Uterus (tissue), 3 donors: ENCODE measurements at regions not wholly inside any gene's neighbourhood (a gene's known extent, or its start where the extent isn't known, plus 50 kb on each side); places are given as distances from the start of the nearest gene placed in this dataset.

Experiments used
- DNase-seq, 2 donors: peaks; one replicate each; pipeline ENCODE4 v3.0.0-alpha.2; 2019 to 2020
- H3K27ac ChIP-seq, 2 donors: fragments of 200-600 bp; sonication (generic); 1 replicate in 1 of 2; 2 replicates in 1 of 2; pipeline ENCODE4 v1.5.1; 2016 to 2018
- H3K27me3 ChIP-seq, 2 donors: fragments of 200-600 bp; sonication (generic); one replicate each; pipeline ENCODE4 v1.5.1; 2018 to 2019; ENCODE audit warnings: control low read depth in 1 of 2
- H3K36me3 ChIP-seq, 2 donors: fragments of 200-600 bp; sonication (generic); one replicate each; pipeline ENCODE4 v1.5.1; 2019; ENCODE audit warnings: control low read depth in 1 of 2
- H3K4me1 ChIP-seq, 2 donors: fragments of 200-600 bp; sonication (generic); one replicate each; pipeline ENCODE4 v1.5.1; 2018 to 2019; ENCODE audit warnings: control low read depth in 1 of 2
- H3K4me3 ChIP-seq, 2 donors: fragments of 200-600 bp; sonication (generic); 1 replicate in 1 of 2; 2 replicates in 1 of 2; pipeline ENCODE4 v1.5.1; 2018 to 2019; ENCODE audit warnings: mild to moderate bottlenecking in 1 of 2
- H3K9me3 ChIP-seq, 2 donors: fragments of 200-600 bp; sonication (generic); one replicate each; pipeline ENCODE4 v1.5.1; 2019; ENCODE audit warnings: control low read depth in 1 of 2
- CTCF ChIP-seq, 4 experiments: fragments of 200-600 bp in 2 of 4; fragments of 450-650 bp in 2 of 4; sonication (generic) in 2 of 4; IDR thresholded peaks; one replicate each; pipeline ENCODE4 v1.5.1; 2016 to 2019; ENCODE audit warnings: antibody characterized with exemption in 4 of 4, mild to moderate bottlenecking in 2 of 4, moderate library complexity in 1 of 4
- POLR2A ChIP-seq, 2 donors: fragments of 450-650 bp; IDR thresholded peaks; one replicate each; pipeline ENCODE4 v1.6.1; 2016; ENCODE audit warnings: antibody characterized with exemption in 2 of 2, mild to moderate bottlenecking in 1 of 2, moderate library complexity in 1 of 2
- intact Hi-C: fragments of 100-400 bp; cut with DNase I; formaldehyde crosslinking; loops from one replicate; pipeline ENCODE4 v1.15.1; 2023; ENCODE audit warnings: low total_unique reads
- donor health status: DM: yes; HTN: yes; CAD: no.

DNA sequence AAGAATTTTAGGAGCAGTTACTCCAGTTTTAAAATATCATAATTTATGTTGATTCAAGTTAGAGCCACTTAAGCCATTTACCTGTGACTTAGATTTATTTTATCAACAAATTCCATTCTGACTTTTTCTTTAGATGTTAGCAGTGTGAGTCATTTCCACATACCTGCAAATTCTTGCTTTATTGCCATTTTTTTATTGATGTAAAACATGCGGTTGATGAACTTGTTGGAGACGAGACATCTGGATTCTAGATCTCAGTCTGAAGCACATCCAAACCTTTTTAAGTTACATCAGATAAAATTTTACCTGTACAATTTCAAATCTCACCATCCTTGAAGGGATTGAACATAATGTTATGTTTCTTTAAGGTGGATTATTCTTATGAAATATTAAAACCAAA is 240.9 kb downstream of the IRX1 start:
- Histone ChIP-seq H3K27ac (no peak overlapping the region), H3K4me1 (no peaks in the 10 kb centered on the region), H3K27me3 (no peaks in the 10 kb centered on the region), H3K36me3 (no peaks in the 10 kb centered on the region), H3K9me3 (no peaks in the 10 kb centered on the region), H3K4me3 (no peak overlapping the region)
- no peak for DNase-seq
- TF ChIP-seq CTCF (IDR thresholded peaks at IDR 0.05): no peak
- TF ChIP-seq POLR2A (IDR thresholded peaks at IDR 0.05): no peak
- intact Hi-C loops: no loop called here

- TF ChIP-seq CTCF (IDR thresholded peaks at IDR 0.05) (no peak), POLR2A (IDR thresholded peaks at IDR 0.05) (no peak)
- DNase-seq: no peak
- intact Hi-C loops: no loop called here
- H3K36me3 ChIP-seq: no peaks in the 10 kb centered on the region
- no peak overlapping the region for H3K4me3 ChIP-seq
- H3K4me1 ChIP-seq: no peaks in the 10 kb centered on the region
- no peaks in the 10 kb centered on the region for H3K9me3 ChIP-seq
- no peak overlapping the region for H3K27ac ChIP-seq
- H3K27me3 ChIP-seq: no peaks in the 10 kb centered on the region
Measured at GRCh38 chr5:3837506-3837905, 241.9 kb downstream of the IRX1 start.

GRCh38 chr5:3839151-3839550 is 243.5 kb downstream of the IRX1 start:
- H3K4me1 ChIP-seq: no peaks in the 10 kb centered on the region
- no peak overlapping the region for H3K4me3 ChIP-seq
- H3K9me3 ChIP-seq: no peaks in the 10 kb centered on the region
- TF ChIP-seq CTCF (IDR thresholded peaks at IDR 0.05): no peak
- TF ChIP-seq POLR2A (IDR thresholded peaks at IDR 0.05): no peak
- no peak for DNase-seq
- no peaks in the 10 kb centered on the region for H3K27me3 ChIP-seq
- no peaks in the 10 kb centered on the region for H3K36me3 ChIP-seq
- intact Hi-C loops: no loop called here
- no peak overlapping the region for H3K27ac ChIP-seq

GRCh38 chr5:3842591-3842990 is 247.0 kb downstream of the IRX1 start:
- Histone ChIP-seq H3K36me3 (no peaks in the 10 kb centered on the region), H3K4me3 (no peak overlapping the region), H3K27me3 (no peaks in the 10 kb centered on the region), H3K9me3 (no peaks in the 10 kb centered on the region), H3K4me1 (no peaks in the 10 kb centered on the region), H3K27ac (no peak overlapping the region)
- intact Hi-C loops: no loop called here
- TF ChIP-seq CTCF (IDR thresholded peaks at IDR 0.05) (no peak), POLR2A (IDR thresholded peaks at IDR 0.05) (no peak)
- DNase-seq: no peak

DNA sequence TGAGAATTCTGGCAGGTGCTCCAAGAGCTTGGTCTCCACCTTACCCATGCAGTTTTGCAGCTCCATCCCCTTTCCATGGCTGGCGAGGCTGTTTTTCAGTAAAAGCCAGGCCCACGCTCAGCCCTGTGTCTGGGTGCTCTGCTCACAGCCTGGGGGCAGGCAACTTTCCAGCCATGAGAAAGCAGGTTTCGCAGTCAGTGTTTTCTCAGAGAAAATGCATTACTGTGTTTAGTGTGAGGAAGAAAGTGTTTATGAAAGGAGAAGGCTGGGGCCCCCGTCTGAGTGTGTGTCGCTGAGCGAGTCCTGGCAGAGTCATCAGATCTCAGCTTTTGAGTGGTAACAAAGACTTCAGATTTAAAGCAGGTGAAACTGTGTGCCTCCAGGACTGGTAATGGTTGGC is 248.1 kb downstream of the IRX1 start:
- no peak overlapping the region for H3K27ac ChIP-seq
- no peak for DNase-seq
- no peaks in the 10 kb centered on the region for H3K36me3 ChIP-seq
- no peak overlapping the region for H3K4me3 ChIP-seq
- no peak for TF ChIP-seq POLR2A (IDR thresholded peaks at IDR 0.05)
- no peak for TF ChIP-seq CTCF (IDR thresholded peaks at IDR 0.05)
- intact Hi-C loops: no loop called here
- H3K4me1 ChIP-seq: no peaks in the 10 kb centered on the region
- H3K9me3 ChIP-seq: no peaks in the 10 kb centered on the region
- no peaks in the 10 kb centered on the region for H3K27me3 ChIP-seq
